Heart left ventricle (tissue), 13 donors: ENCODE measurements at regions not wholly inside any gene's neighbourhood (a gene's known extent, or its start where the extent isn't known, plus 50 kb on each side); places are given as distances from the start of the nearest gene placed in this dataset.

Experiments
- POLR2A ChIP-seq, 2 donors: fragments of 450-650 bp; IDR thresholded peaks; one replicate each; pipeline ENCODE4 v1.6.1; 2017; ENCODE audit warnings: antibody characterized with exemption in 2 of 2, mild to moderate bottlenecking in 2 of 2, moderate library complexity in 2 of 2
- TF ChIP-seq, protein P1 (sequence below), 12 donors: fragments of 200-600 bp; sonication (generic) in 4 of 12; IDR thresholded peaks; one replicate each; pipeline versions ENCODE4 v1.5.0 to v1.8.0; 2018 to 2022; ENCODE audit warnings: antibody characterized with exemption in 12 of 12, mild to moderate bottlenecking in 5 of 12
- donor health status: ischemic (EF 13 %, LVEDD 7.1; RV severe dilation, severe dysfunction).
- donor health status: DM: no; HTN: yes; CAD: no.
- donor health status: DM: no; HTN: no; CAD: no.
- donor health status: ischemic (EF 25% LVEDD 6.9; RV normal size, moderate dysfunction).
- donor health status: ischemic (EF 25% LVEDD 5.7; RV mildly dilated, moderate dysfunction).
- donor health status: ischemic (EF 35%, LVEDD 5.7; RV mildly dilated, moderate dysfunction).
- donor health status: nonischemic (EF 11% LVEDD 7.7; RV severe dilation, severe dysfunction).
- donor health status: DM: yes; HTN: yes; CAD: no.
- donor health status: PGD.
- donor health status: ischemic (EF 29% LVEDD 5.4; RV normal size, mild dysfunction).
- donor health status: nonischemic (EF 23%, LVEDD 6.1; RV moderate dilation, normal function).

DNA sequence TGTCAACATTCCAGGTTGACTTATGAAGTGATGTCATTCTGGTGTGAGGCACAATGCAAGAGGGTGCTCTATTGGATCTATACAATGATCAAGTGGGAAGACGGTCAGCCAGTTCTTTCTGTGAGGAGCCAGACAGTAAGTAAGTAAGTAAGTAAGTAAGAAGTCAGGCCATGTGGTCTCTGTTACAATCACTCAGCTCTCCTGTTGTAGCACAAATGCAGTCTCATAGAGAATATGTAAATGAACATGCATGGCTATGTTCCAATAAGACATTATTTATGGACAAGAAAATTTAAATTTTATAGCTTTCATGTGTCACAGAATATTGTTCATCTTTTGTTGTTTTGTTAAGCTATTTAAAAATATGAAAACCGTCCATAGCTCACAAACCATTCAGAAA, 399.7 kb downstream of the BTBD3 start:
- TF ChIP-seq, protein P1, sequence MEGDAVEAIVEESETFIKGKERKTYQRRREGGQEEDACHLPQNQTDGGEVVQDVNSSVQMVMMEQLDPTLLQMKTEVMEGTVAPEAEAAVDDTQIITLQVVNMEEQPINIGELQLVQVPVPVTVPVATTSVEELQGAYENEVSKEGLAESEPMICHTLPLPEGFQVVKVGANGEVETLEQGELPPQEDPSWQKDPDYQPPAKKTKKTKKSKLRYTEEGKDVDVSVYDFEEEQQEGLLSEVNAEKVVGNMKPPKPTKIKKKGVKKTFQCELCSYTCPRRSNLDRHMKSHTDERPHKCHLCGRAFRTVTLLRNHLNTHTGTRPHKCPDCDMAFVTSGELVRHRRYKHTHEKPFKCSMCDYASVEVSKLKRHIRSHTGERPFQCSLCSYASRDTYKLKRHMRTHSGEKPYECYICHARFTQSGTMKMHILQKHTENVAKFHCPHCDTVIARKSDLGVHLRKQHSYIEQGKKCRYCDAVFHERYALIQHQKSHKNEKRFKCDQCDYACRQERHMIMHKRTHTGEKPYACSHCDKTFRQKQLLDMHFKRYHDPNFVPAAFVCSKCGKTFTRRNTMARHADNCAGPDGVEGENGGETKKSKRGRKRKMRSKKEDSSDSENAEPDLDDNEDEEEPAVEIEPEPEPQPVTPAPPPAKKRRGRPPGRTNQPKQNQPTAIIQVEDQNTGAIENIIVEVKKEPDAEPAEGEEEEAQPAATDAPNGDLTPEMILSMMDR (IDR thresholded peaks at IDR 0.05): no peak
- TF ChIP-seq POLR2A (IDR thresholded peaks at IDR 0.05): no peak
